GM23248 (cell line): ENCODE measurements at regions not wholly inside any gene's neighbourhood (a gene's known extent, or its start where the extent isn't known, plus 50 kb on each side); places are given as distances from the start of the nearest gene placed in this dataset.
"Not testable (repeated sequence)": the region's sequence is repeated elsewhere in the genome, so short reads cannot be mapped to it uniquely, and the experiment has no call there.

Source experiments
- DNase-seq: peaks from one replicate; pipeline ENCODE4 v3.0.0-alpha.2; 2015
- H2AFZ ChIP-seq: fragments of 200-600 bp; sonication (generic); 2 replicates; pipeline ENCODE4 v1.6.1; 2016; ENCODE audit warnings: antibody characterized with exemption
- H3F3A ChIP-seq: fragments of 200-600 bp; sonication (generic); 2 replicates; pipeline ENCODE4 v1.6.1; 2016; ENCODE audit warnings: mild to moderate bottlenecking, antibody characterized with exemption, mixed run types; ENCODE audit not compliant: insufficient read depth
- H3K27ac ChIP-seq: fragments of 200-600 bp; sonication (generic); 2 replicates; pipeline ENCODE4 v1.5.1; 2016; ENCODE audit warnings: mild to moderate bottlenecking
- H3K27me3 ChIP-seq: fragments of 200-600 bp; sonication (generic); replicated peaks from 2 replicates; pipeline ENCODE4 v1.6.1; 2016; ENCODE audit warnings: mild to moderate bottlenecking; ENCODE audit not compliant: insufficient read depth
- H3K36me3 ChIP-seq: fragments of 200-600 bp; sonication (generic); 2 replicates; pipeline ENCODE4 v1.6.1; 2016; ENCODE audit warnings: low read depth, mild to moderate bottlenecking
- H3K4me1 ChIP-seq: fragments of 200-600 bp; sonication (generic); 2 replicates; pipeline ENCODE4 v1.6.1; 2016; ENCODE audit warnings: mild to moderate bottlenecking; ENCODE audit not compliant: insufficient read depth
- H3K4me2 ChIP-seq: fragments of 200-600 bp; sonication (generic); one replicate; pipeline ENCODE4 v1.6.1; 2016; ENCODE audit warnings: mild to moderate bottlenecking; ENCODE audit not compliant: unreplicated experiment
- H3K4me3 ChIP-seq: fragments of 200-600 bp; sonication (generic); 2 replicates; pipeline ENCODE4 v1.5.1; 2016; ENCODE audit warnings: mild to moderate bottlenecking
- H3K79me2 ChIP-seq: fragments of 200-600 bp; sonication (generic); 2 replicates; pipeline ENCODE4 v1.6.1; 2016; ENCODE audit warnings: mild to moderate bottlenecking; ENCODE audit not compliant: insufficient read depth
- H3K9ac ChIP-seq: fragments of 200-600 bp; sonication (generic); 2 replicates; pipeline ENCODE4 v1.6.1; 2016; ENCODE audit warnings: mild to moderate bottlenecking
- H3K9me2 ChIP-seq: fragments of 200-600 bp; sonication (generic); 2 replicates; pipeline ENCODE4 v1.6.1; 2016; ENCODE audit warnings: mixed run types, mild to moderate bottlenecking, moderate library complexity; ENCODE audit not compliant: insufficient read depth
- H3K9me3 ChIP-seq: fragments of 200-600 bp; sonication (generic); one replicate; pipeline ENCODE4 v1.6.1; 2017; ENCODE audit warnings: low read depth
- H4K20me1 ChIP-seq: fragments of 200-600 bp; sonication (generic); 2 replicates; pipeline ENCODE4 v1.6.0; 2016; ENCODE audit not compliant: insufficient read depth
- EZH2 ChIP-seq: fragments of 200-600 bp; sonication (generic); IDR thresholded peaks from 2 replicates; pipeline ENCODE4 v1.6.1; 2018; ENCODE audit warnings: antibody characterized with exemption, mild to moderate bottlenecking; ENCODE audit not compliant: insufficient read depth, poor library complexity, severe bottlenecking
- EZH2phosphoT487 ChIP-seq: fragments of 200-600 bp; sonication (generic); IDR thresholded peaks from 2 replicates; pipeline ENCODE4 v1.6.1; 2018; ENCODE audit warnings: antibody characterized with exemption, moderate library complexity, mild to moderate bottlenecking, low read depth; ENCODE audit not compliant: insufficient read depth
- WGBS, 2 experiments: methylation state at CpG; one replicate each; pipeline ENCODE4 v1.1.6; 2015 to 2017; ENCODE audit warnings: low lambda C conversion rate in 2 of 2, low coverage in 1 of 2; ENCODE audit errors: missing lambda C conversion rate in 2 of 2; 5-methylcytosine and 5-hydroxymethylcytosine counted together
- in situ Hi-C: fragments of 300-500 bp; cut with MboI; formaldehyde crosslinking; loops from 2 replicates; pipeline ENCODE4 v1.15.0; 2020

DNA sequence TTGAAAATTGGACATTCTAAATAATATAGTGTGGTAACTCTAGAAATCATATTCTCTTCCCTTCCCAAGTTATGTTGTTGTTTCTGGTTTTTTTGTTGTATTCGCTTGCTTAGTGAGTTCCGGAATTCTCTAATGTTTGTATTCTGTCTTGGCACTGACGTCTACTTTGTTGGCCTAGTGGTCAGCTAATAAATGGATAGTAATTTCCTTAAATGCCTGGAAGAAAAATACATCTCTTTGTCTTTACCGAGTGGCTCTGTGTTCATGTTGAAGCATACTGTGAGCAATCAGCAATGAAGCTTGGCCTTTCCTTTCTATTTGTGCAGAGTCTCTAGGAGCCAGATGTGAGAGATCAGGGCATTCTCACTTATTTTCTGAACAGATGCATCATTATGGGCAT, 1225.7 kb downstream of the JRKL start:
- 40 to 44% methylated on average over 4 of the region's 4 CpGs for WGBS, 2 experiments

DNA sequence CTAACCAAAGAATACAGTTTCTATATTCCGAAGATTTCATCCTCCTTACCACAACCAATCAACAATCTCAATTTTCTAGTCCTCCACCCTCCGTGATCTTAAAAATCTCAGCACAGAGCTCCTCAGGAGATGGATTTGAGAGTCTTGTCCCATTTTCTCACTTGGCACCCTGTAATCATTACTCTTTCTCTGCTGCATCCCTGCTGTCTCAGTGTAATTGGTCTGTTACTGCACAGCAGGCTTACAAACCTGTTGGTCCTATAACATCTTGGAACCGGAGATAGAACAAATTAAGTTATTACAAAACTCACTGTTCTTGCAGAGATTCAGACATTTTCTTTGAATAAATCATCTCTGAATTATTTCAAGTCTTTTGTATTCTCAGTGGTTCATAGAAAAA, 1227.2 kb downstream of the JRKL start:
- H3K79me2 ChIP-seq, result no peaks in the 10 kb centered on the region
- H3K27ac ChIP-seq, result no peak overlapping the region
- no peak overlapping the region for H3K4me2 ChIP-seq
- no peak for DNase-seq
- no peaks in the 10 kb centered on the region for H3K36me3 ChIP-seq
- TF ChIP-seq EZH2phosphoT487, result no peak
- no peak overlapping the region for H3K4me3 ChIP-seq
- H3K9me3 ChIP-seq, result no peaks in the 10 kb centered on the region
- no peaks in the 10 kb centered on the region for H3K9me2 ChIP-seq
- WGBS, 2 experiments, result 23 to 26% methylated on average over 3 of the region's 3 CpGs
- H3F3A ChIP-seq, result no peaks in the 10 kb centered on the region
- in situ Hi-C loops, result no loop called here
- no peaks in the 10 kb centered on the region for H3K27me3 ChIP-seq
- H3K4me1 ChIP-seq, result no peaks in the 10 kb centered on the region
- H4K20me1 ChIP-seq, result no peaks in the 10 kb centered on the region
- no peak overlapping the region for H3K9ac ChIP-seq
- H2AFZ ChIP-seq, result no peak overlapping the region

More for the DNA sequence above, 1225.7 kb downstream of the JRKL start:
- H3K27ac ChIP-seq, result no peak overlapping the region
- H3K36me3 ChIP-seq, result no peaks in the 10 kb centered on the region
- no peak overlapping the region for H2AFZ ChIP-seq
- H3K27me3 ChIP-seq, result no peaks in the 10 kb centered on the region
- TF ChIP-seq EZH2phosphoT487 (no peak), EZH2 (no peak)
- H3K9me3 ChIP-seq, result no peaks in the 10 kb centered on the region
- no peaks in the 10 kb centered on the region for H3K79me2 ChIP-seq
- no peaks in the 10 kb centered on the region for H3K4me1 ChIP-seq
- no peaks in the 10 kb centered on the region for H4K20me1 ChIP-seq
- DNase-seq, result no peak
- H3K9ac ChIP-seq, result no peak overlapping the region
- H3K9me2 ChIP-seq, result no peaks in the 10 kb centered on the region
- no peaks in the 10 kb centered on the region for H3F3A ChIP-seq
- in situ Hi-C loops, result no loop called here
- no peak overlapping the region for H3K4me2 ChIP-seq
- H3K4me3 ChIP-seq, result no peak overlapping the region

DNA sequence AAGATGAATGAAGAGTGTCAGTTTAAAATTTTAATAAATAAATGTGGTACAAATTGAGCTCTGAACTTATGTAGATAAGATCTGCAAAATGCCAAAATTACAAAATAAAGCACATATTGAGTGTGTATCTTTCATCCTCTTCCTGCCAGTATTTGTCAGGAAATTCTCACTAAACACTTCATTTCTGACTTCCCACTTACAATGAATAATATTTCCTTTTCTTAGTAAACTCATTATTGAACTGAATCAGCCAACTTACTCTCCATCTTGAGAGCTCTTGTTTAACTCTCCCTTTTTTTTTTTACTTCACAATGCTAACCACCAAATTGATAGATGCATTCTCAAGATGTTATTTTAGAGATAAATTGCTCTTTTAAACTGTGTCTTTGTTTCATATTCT, 1230.2 kb downstream of the JRKL start:
- Histone ChIP-seq H3K9ac (no peak overlapping the region), H3K4me1 (no peaks in the 10 kb centered on the region), H3K4me3 (no peak overlapping the region), H3K4me2 (no peak overlapping the region), H3K9me3 (no peaks in the 10 kb centered on the region), H3F3A (no peaks in the 10 kb centered on the region), H3K9me2 (no peaks in the 10 kb centered on the region), H3K27ac (no peak overlapping the region), H2AFZ (no peak overlapping the region), H3K79me2 (no peaks in the 10 kb centered on the region), H4K20me1 (no peaks in the 10 kb centered on the region), H3K36me3 (no peaks in the 10 kb centered on the region), H3K27me3 (no peaks in the 10 kb centered on the region)
- DNase-seq, result no peak
- TF ChIP-seq EZH2 (no peak), EZH2phosphoT487 (no peak)
- in situ Hi-C loops, result no loop called here

DNA sequence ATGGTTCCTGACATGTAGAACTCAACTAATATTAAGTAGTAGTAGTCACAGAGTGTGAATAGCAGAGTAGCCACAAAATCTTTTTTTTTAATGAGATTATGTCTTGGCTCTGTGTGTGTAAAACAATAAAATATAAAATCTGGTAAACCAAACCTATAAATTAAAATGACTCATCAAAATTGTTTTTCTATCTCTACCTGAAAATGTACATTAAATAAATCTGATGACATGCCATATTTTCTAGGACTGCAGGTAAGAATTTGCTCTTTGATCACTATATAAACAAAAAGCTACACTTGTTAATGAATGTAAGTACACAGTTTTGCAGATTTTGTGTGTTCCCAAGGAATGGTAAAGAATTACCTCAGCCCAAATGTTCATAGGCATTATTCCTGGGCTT, 1231.5 kb downstream of the JRKL start:
- Histone ChIP-seq H3K9me2 (no peaks in the 10 kb centered on the region), H3K9me3 (no peaks in the 10 kb centered on the region), H3K4me1 (no peaks in the 10 kb centered on the region), H4K20me1 (no peaks in the 10 kb centered on the region), H3K27ac (no peak overlapping the region), H2AFZ (no peak overlapping the region), H3K9ac (no peak overlapping the region), H3K36me3 (no peaks in the 10 kb centered on the region), H3K4me2 (no peak overlapping the region), H3K79me2 (no peaks in the 10 kb centered on the region), H3K4me3 (no peak overlapping the region), H3F3A (no peaks in the 10 kb centered on the region), H3K27me3 (no peaks in the 10 kb centered on the region)
- in situ Hi-C loops, result no loop called here
- TF ChIP-seq EZH2 (no peak), EZH2phosphoT487 (no peak)
- DNase-seq, result no peak

DNA sequence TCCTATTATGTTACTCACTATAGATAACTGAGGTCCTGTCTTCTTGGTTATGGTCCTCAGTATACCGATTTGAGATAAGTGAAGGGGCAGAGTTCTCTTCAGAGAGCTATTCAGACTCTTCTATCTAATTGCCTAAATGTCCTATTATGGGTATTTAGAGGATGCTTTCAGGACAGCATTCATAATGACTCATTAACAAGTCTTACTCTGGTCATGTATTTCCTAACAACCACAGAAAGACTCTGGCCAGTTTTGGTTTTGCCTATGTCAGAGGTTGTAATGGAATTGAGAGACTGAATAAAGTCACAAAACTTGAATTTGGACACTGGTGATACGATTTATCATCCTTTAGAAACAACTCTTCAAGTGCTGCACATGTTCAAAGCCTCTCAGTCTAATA, 1233.0 kb downstream of the JRKL start:
- TF ChIP-seq EZH2 (no peak), EZH2phosphoT487 (no peak)
- Histone ChIP-seq H3K36me3 (no peaks in the 10 kb centered on the region), H2AFZ (no peak overlapping the region), H3K79me2 (no peaks in the 10 kb centered on the region), H3F3A (no peaks in the 10 kb centered on the region), H3K9me2 (no peaks in the 10 kb centered on the region), H3K9ac (no peak overlapping the region), H3K9me3 (no peaks in the 10 kb centered on the region), H3K4me2 (no peak overlapping the region), H4K20me1 (no peaks in the 10 kb centered on the region), H3K4me3 (no peak overlapping the region), H3K4me1 (no peaks in the 10 kb centered on the region), H3K27me3 (no peaks in the 10 kb centered on the region), H3K27ac (no peak overlapping the region)
- DNase-seq, result no peak
- WGBS, 2 experiments, result 3 to 5% methylated on average over 2 of the region's 2 CpGs
- in situ Hi-C loops, result no loop called here

DNA sequence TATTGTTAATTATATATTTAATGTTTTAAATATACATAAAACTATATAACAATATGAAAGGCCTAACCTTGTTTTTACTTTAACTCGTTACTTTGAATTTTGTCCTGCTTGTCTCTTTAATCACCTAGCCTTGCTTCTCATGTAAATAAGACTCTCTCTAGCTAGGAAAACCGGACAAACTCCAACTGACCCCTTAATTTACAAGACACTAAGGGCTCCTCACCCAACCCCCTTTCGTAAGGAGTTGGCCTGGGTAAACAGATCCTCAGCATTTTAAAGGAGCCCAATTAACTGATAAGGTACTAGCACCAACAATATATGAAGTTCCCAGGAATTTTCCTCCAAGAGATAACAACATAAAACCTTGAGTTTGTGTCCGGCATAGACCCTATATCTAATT, 1246.9 kb downstream of the JRKL start:
- H3K36me3 ChIP-seq, in situ Hi-C loops, H3K4me3 ChIP-seq, H3K4me2 ChIP-seq, DNase-seq, H3K27me3 ChIP-seq, H3K9me3 ChIP-seq, H3F3A ChIP-seq, H3K9me2 ChIP-seq, H3K4me1 ChIP-seq, H2AFZ ChIP-seq, H3K79me2 ChIP-seq, H4K20me1 ChIP-seq, H3K27ac ChIP-seq, H3K9ac ChIP-seq: not testable (repeated sequence)
- 17 to 25% methylated on average over 4 of the region's 4 CpGs for WGBS, 2 experiments
